ENCODE measurements at regions not wholly inside any gene's neighbourhood (a gene's known extent, or its start where the extent isn't known, plus 50 kb on each side); places are given as distances from the start of the nearest gene placed in this dataset.
"Not testable (repeated sequence)": the region's sequence is repeated elsewhere in the genome, so short reads cannot be mapped to it uniquely, and the experiment has no call there.

- DNase-seq = no peak
Measured at GRCh38 chr1:213484333-213484732, 433.3 kb downstream of the RPS6KC1 start.

DNA sequence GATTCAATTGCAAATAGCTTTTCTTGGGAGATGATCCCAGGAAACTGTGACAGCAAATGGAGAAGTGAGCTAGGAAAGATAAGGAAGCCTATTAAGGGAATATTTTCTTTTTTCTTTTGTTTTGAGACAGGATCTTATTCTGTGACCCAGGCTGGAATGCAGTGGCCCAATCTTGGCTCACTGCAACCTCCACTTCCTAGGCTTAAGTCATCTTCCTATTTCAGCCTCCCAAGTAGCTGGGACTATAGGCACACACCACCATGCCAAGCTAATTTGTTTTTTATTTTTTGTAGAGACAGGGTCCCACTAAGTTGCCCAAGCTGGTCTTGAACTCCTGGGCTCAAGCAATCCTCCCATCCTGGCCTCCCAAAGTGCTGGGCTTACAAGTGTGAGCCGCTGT is 433.7 kb downstream of the RPS6KC1 start:
- no peak for DNase-seq

DNA sequence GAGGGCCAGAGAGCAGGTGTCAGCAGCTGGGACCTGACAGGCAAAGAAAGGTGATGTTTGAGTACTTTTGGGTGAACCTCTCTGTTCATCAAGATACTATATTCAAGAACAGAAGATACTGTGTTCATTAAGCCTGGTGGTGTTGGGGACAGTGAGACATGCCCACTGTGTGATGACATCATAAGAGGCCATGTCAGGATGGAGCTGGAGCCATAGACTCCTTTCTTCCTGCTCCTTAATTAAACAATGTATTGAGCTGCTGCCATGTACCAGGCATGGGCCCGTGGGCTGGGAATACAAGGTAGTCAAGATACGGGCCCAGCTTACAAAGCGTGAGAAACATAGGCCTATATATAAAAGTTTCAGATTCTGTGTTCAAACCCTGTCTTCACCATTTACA is 435.4 kb downstream of the RPS6KC1 start:
- DNase-seq = no peak

DNA sequence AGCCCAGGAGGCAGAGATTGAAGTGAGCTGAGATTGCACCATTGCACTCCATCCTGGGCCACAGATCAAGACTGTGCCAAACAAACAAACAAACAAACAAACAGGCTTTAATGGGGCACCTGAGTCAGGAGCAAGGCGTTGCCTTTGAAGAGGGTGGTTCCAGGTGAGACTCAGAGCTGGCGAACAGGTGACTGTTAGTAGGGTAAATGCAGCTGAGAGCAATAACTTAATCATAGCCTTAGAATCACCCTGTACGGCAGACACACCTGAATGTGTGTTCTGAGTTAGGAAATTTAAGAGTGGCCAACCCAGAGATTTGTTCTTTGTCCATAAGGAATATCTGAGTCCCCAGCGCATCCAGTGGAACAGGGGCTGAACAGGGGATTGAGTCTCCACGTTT is 440.4 kb downstream of the RPS6KC1 start:
- no peak for DNase-seq

DNA sequence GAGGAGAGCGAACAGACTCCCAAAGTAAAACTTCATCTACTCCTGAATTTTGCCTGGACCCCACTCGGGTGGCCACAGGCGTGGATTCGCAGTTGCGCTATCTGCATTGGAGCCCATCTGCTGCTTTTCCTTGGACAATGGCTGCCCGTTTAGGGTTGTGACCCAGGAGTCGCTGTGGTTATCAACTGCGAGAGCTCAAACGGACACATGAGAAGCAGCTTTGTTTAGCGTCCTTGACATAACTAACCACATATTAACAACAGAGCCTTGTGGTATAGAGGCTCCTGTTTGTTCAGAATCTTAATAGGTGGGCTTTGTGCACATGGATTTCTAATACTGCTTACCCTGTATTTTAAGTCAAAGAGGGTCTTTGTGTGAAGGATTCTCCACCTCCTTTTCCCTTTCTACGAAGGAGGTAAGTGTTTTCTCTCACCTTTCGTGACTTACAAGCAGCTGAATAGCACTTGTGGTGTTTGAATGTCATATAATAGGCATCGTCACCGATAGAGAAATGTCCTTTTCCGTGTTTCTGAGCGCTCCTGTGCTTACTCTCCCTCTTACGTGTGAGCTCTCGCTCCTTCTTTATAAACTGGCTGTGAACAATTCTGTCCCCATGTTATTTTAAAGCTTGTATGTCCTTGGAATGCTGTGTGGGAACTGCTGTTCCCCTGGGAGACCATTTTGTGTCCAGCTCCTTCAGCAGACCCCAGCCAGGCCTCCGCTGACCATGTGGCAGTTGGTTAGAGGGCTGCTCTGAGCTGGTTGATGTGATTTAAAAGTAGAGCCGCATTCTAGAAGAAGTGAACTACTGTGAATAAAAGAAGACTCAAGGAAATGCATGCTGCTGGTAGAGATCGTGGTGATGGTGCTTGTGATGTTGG is 441.4 kb downstream of the RPS6KC1 start:
- DNase-seq = no peak

DNA sequence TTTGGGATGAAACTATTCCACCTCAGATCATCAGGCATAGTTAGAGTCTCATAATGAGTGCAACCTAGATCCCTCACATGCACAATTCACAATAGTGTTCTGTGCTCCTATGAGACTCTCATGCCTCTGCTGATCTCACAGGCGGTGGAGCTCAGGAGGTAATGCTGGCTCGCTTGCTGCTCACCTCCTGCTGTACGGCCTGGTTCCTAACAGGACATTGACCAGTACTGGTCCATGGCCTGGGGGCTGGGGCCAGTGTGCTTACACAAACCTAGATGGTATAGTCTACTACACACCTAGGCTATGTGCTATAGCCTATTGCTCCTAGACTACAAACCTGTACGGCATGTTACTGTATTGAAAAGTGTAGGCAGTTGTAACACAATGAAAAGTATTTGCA is 448.4 kb downstream of the RPS6KC1 start:
- no peak for DNase-seq

GRCh38 chr1:213507472-213508223 is 456.6 kb downstream of the RPS6KC1 start:
- DNase-seq = no peak

- no peak for DNase-seq
Measured at GRCh38 chr1:213511173-213511572, 460.1 kb downstream of the RPS6KC1 start.

GRCh38 chr1:213512316-213512715 is 461.3 kb downstream of the RPS6KC1 start:
- DNase-seq = no peak

DNA sequence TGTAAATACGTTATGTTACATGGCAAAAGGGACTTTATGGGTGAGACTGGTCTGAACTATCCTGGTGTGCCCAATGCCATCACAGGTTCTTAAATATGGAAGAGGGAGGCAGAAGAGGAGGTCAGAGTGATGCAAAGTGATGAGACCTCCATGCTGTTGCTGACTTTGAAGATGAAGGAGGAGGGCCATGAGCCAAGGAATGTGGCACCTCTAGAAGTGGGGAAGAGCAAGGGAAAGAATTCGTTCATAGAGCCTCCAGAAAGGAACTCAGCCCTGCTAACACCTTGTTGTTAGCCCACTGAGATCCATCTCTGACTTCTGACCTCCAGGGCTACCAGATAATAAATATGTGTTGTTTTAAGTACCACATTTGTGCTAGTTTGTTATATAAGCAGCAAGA is 462.0 kb downstream of the RPS6KC1 start:
- no peak for DNase-seq

DNA sequence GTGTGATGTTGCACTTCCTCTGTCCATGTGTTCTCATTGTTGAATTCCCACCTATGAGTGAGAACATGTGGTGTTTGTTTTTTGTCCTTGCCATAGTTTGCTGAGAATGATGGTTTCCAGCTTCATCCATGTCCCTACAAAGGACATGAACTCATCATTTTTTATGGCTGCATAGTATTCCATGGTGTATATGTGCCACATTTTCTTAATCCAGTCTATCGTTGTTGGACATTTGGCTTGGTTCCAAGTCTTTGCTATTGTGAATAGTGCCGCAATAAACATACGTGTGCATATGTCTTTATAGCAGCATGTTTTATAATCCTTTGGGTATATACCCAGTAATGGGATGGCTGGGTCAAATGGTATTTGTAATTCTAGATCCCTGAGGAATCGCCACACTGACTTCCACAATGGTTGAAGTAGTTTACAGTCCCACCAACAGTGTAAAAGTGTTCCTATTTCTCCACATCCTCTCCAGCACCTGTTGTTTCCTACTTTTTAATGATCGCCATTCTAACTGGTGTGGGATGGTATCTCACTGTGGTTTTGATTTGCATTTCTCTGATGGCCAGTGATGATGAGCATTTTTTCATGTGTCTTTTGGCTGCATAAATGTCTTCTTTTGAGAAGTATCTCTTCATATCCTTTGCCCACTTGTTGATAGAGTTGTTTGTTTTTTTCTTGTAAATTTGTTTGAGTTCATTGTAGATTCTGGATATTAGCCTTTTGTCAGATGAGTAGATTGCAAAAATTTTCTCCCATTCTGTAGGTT is 463.6 kb downstream of the RPS6KC1 start:
- DNase-seq = not testable (repeated sequence)

GRCh38 chr1:213519098-213519497 is 468.1 kb downstream of the RPS6KC1 start:
- DNase-seq = no peak

DNA sequence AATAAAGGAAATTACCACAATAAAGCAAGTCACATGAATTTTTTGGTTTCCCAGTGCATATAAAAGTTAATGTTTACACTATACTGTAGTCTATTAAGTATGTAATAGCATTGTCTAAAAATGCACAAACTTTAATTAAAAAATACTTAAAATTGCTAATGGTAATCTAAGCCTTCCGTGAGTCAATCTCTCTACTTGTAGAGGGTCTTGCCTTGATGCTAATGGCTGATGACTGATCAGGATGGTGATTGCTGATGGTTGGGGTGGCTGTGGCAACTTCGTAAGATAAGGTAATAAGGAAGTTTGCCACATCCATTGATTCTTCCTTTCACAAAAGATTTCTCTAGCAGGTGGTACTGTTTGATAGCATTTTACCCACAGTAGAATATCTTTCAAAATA is 466.6 kb upstream of the PROX1 start:
- no peak for DNase-seq

GRCh38 chr1:213523781-213524398 is 463.9 kb upstream of the PROX1 start:
- DNase-seq = no peak

DNA sequence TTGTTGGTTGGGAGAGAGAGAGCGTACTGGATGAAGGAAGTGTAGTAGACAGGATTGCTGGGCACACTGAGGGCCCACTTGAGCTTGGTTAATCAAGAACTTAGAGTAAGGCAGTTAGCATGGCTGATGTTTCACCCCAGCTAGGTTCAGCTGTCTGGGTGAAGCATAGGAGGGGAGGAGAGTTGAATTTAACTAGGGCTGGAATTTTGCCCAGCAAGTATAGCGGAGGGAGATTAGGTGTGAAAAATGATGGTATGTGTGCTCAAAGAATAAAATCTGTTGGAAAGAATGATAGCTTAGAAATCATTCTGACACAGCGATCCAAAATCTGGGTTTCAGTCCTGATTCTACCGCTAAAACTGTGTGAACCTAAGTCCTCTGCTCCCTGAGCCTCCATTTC is 461.5 kb upstream of the PROX1 start:
- DNase-seq = no peak

DNA sequence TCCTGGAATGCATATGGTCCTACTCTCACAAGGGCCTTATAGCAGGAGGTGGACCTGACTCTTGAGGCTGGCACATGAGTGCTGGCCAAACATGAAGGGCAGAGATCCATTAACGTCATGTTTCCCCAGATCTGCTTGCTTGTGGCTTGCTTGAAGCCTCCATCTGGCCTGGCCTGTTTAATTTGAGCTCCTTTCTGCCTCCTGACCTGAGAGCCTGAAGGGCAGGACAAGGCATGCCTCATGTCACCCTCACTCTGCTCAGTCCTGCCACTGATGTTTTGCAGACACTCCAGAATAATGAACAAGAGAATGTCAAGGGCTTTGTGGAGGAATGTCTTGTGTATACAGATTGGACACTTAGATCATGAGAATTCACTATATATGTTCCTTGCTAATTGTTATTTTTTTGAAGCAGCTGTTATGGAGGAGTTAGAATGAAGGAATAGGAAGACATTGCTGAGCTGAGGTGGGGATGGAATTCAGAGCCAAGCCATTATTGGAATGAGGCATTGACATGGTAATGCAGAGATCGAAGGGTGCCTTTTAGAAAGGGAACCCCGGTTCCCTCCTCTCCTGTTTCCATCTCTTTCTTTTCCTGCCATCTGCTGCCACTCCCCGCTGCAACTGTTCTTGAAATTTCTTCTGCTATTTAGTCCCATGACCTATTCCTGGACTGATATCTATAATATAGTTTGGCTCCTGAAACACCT is 457.0 kb upstream of the PROX1 start:
- DNase-seq = no peak

DNA sequence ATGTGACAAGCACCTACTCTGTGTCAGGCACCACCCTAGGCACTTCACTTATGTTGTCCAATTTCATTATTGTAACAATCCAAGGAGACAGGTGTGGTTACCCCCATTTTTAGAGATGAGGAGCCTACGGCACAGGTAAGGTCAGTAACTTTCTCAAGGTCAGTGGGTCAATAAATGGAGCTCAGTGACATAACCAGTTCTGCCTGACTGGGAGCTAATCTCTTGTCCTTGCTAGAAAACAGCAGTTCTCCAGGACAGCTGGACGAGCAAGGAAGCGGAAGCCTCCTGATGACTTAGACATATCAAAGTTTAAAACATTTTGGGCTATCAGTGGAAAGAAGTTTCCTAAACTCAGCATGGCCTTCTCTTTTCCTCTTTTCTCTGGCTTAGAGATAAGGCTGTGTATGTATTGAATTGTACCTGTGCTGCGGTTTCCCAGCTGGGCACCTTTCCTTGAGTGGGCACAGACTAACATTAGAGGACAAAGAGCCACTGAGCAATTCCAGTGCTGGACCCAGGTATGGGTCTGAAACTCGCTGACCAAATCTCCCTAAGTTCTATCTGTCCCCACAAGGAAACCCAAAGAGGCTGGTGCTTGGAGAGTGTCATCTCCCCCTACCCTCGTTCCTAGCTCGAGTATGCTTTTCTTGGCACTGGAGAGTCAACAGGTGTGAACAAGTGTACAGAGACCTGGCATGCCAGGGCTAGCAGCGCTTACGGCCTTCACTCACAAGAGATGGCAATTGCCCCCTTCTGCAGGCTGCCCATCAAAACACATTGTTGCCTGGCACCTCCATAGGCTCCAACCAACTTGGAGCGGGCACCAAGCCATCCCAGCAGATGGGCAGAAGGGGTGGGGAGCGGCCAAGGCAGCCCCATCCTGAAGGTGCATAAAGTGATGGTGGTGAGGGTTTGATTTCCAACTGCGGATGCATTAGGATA is 456.1 kb upstream of the PROX1 start:
- DNase-seq = no peak

DNA sequence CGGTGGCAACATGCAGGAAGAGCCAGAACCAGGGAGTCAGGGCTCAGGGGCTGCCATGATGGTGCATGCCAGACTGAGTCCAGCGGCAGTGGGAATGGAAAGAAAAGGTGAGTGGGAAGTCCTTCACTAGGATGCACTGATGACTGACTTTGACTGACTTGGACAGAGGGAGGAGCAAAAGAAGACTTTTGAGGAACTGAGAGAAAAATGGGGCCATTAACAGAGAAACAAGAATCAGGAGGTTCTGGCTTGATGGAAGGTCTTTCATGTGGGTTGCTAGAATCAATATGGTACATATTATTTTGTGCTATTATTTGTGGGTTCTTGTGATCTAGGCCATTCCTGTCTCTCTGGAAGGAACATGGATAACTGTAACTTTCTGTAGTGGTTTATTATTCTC is 454.6 kb upstream of the PROX1 start:
- no peak for DNase-seq

- no peak for DNase-seq
Measured at GRCh38 chr1:213535679-213536078, 452.1 kb upstream of the PROX1 start.

GRCh38 chr1:213538251-213538650 is 449.5 kb upstream of the PROX1 start:
- DNase-seq = no peak

GRCh38 chr1:213539464-213539863 is 448.3 kb upstream of the PROX1 start:
- no peak for DNase-seq
